DMS114 treated with DMSO at 0.1 percent for 48 hours (cell line): ENCODE measurements at regions not wholly inside any gene's neighbourhood (a gene's known extent, or its start where the extent isn't known, plus 50 kb on each side); places are given as distances from the start of the nearest gene placed in this dataset.

Experiments used
- DNase-seq: peaks from one replicate; lab custom pipeline; 2025; ENCODE audit not compliant: unreplicated experiment; lab: John Stamatoyannopoulos, UW

DNA sequence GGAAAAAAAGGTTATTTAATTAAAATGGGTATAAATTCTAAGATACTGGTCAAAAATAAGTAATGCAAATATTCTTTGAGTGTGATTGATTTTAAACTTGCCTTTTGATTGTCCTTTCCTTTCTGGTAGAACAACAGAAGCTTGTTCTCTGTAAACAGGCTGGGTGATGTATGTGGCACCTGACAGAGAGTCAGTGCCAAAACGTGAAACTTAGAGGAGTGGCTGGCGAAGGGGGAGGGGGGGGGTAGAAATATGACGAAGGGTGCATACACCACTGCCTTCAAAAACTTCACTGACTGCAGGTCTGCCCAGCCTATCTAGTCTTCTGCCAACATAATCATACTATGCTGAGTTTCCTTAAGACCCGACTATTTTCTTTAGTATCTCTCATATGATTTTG is 629.8 kb upstream of the SEMA6A start:
- no peak for DNase-seq

DNA sequence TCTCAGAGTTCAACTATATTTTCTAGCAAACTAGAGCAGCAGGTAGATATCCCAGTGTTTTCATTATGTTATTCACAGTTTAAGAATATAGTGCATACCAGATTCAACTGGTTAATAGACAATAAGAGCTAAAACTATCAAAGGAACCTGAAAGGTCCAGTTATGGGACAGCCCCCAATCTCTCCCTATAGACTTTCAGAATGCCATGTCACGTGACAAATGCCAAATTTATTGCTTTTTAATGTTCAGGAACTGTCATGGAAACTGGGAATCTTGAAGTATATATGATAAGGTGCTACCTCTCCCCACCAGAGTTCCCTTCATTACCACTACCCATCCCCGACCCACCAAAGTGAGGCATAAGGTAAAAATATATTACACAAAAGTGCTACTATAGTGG is 629.0 kb upstream of the SEMA6A start:
- no peak for DNase-seq

GRCh38 chr5:117201001-117201400 is 626.4 kb upstream of the SEMA6A start:
- DNase-seq = no peak

DNA sequence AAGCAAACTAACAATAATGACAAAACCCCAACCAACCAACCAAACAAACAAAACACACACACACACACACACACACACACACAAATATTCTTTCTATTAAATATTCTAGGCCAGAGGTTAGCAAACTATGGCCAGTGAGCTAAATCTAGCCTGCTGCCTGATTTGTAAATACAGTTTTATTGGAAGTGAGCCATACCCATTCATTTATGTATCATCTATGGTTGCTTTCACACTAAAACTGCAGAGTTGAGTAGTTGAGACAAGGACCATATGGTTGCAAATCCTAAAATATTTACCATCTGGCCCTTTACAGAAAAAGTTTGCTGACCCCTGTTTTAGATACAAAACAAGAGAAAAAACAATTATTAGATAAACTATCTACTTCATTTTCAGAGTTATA is 620.5 kb upstream of the SEMA6A start:
- no peak for DNase-seq

DNA sequence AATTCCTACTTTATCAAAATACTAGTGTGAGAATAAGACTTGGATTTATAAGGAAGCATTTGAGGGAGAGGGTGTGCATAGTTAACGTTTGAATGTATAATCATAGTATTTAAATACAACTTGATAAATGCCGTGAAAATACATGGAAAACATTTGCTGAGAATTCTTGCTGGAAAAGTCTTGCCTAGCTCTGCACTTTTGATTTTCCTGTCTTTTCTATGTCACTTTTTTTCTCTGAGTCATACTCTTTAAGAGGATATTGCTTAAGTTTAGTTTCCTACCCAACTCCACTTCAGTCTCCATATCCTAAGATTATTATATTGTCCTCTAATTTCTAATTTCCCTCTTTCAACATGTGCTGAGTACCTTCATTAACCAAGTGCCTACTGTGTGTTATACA is 616.6 kb upstream of the SEMA6A start:
- no peak for DNase-seq

DNA sequence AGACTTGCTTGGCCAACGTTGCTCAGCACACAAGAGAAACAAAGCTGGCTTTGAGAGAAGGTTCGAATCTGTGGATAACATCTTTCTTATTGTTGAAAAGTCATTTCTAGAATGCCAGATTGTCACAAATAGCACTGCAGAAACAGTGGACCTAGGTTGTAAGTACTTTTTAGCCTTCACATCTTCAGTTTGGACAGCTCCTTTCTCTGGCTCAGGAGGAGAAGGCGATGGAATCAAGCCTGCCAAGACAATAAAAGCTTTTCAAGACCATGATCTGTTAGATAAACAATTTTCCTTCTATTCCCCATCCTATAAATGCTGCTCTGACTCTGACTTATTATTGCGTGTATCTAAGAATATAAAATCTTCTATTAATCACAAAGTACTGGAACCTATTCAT is 615.2 kb upstream of the SEMA6A start:
- no peak for DNase-seq

DNA sequence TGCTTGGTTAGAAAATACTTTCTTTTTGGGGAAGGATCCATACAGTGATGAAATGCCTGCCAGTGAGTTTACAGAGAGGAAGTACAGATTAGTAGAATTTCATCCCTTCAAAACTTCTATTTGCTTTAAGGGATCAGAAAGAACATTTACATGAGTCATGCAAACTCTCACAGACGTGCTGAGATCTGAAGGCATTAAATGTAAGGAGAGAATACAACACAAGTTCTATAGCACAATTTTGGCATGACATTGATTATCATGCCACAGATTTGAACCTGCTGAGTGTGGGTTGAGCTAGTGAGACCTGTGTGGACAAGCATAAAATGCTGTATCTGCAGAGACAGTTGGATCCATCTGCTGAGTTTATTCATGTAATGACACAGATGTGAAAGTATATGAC is 613.6 kb upstream of the SEMA6A start:
- no peak for DNase-seq

DNA sequence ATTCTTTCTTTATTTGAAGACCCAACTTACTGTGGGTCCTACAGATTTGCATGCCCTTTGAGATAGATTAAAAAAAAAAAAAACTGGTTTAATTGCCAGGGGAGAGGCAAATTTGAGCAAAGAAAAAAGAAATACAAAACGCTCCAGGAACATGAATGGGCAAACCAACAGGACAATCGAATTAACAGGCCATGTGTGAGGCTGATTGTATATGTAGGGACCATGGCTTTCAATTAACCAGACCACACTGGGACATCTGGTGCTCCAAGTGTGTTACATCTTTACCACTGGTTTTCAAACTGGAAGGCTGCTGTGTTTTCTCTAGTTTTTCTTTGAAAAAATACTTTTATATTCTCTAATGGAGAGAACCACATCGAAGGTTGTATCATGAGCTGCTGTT is 612.1 kb upstream of the SEMA6A start:
- DNase-seq = no peak

DNA sequence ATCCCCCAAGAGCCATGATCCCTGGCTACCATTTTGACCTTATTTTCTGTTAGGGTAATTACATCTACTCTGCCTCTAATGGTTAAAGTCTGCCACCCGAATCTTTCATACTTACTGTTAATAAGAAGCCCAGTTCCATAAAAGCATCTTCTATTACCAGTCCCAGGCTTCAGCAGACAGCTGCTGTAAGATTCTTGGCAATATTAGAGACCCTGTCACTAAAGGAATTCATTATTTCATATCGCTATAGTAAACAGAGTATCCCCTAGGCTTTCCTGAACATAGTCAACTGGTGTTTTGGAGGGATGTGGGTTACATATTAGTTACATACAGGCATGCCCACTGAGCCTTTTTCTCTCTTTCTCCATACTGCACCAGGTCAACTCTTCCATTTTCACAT is 608.7 kb upstream of the SEMA6A start:
- no peak for DNase-seq

DNA sequence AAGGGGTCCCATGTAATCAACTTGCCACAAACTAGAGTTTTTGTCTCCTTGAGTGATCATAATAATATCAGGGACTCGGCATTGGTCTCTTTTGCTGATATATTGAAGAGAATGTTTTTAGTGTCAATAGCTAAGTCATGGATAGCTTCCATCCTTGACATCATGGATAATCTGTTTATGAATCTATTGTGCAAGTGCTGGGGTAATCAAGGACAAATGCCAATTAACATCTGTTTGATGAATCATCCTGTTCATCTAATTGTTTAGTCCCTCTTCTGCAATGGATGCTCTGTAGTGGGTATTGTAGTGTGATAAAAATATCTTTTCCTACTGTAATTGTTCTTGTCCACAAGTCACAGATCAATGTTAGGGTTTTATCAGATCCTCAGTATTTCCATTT is 607.5 kb upstream of the SEMA6A start:
- no peak for DNase-seq

- no peak for DNase-seq
These were observed 602.7 kb upstream of the SEMA6A start for GRCh38 chr5:117177302-117177701.

DNA sequence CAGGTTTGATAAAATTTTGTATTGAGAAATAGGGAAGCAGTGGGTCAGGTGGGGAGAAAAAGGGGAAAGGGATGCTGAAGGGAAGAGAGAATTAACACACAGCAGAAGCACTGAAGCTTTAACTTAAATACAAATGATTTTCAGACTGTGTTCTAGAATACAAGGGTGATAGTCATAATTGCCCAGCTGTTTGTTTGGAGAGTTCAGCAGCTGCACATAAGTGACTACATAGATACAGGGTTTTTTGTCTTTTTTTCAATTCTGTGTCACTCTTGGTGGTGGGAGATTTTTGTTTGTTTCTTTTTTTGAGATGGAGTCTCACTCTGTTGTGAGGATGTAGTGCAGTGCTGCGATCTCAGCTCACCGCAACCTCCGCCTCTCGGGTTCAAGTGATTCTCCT is 590.4 kb upstream of the SEMA6A start:
- DNase-seq = no peak

- DNase-seq = no peak
These were observed 587.2 kb upstream of the SEMA6A start for GRCh38 chr5:117161718-117162335.

DNA sequence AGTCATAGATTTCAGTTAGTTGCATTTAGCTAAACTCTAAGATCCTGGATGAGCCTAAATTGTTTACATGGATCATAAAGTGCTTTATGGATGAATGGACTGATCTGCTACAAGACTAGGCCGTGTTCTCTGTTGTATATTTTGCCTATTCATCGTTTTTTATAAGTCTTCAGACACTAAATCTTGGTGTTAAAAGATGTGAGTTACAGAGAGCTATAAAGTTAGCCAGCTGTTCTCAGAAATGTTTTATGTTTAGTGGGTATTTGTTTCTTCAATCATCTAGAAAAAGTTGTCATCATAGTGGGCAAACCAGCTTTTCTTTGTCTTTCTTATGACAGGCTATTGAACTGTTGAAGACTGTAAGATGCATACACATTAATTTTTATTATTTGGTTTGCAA is 585.8 kb upstream of the SEMA6A start:
- no peak for DNase-seq

DNA sequence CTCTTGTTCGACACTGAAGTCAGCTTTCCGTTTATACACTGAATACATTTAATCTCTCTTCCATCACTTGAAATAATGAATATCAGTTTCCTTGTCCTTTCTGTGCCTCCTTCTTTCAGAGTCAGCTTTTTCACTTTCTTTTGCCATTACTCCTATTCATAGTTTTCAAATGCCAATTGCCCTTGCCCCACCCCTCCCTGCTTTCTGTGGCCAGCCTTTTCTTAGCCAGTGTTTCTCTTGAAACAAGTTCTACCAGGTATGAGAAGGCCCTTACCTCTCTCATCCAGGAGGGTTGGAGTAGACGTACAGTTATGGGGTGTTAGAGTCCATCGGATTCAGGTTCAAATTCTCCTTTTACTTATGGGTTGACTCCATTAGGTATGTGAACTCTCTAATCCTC is 574.7 kb upstream of the SEMA6A start:
- DNase-seq = no peak

DNA sequence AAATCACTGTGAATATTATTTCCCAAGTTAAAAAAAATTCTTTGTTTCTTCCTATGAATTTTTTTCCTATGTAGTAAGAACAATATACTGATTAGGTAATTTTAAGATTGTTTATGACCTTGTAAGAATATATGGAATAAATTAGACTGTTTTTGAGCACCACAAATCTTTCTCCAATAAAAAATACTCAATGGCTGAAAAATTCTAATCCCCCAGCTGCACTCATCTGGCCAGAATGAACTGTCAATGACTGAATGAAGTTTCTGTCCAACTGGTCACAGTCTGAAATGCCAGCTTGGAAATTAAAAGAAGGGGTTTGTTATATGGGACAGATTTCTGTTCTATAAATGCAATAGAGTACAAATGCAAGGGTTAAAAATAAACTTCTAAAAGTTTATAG is 569.5 kb upstream of the SEMA6A start:
- DNase-seq = no peak

DNA sequence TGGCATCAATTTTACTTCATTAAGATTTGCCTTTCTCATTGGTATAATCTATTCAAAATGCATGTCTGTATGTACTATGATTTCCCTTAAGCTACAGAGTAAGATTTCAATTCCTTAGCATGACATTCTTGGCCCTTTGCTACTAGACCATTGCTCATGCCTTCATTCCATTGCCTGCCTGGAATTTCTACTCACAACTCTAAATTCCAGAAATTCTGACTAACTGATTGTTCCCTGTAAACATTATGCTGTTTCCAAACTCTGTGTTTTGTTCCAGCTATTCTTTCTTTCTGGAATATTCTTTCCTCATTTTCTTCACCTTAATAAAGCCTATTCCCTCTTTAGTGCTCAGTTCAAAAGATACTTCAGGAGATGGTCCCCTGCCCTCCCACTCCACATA is 568.8 kb upstream of the SEMA6A start:
- DNase-seq = no peak

DNA sequence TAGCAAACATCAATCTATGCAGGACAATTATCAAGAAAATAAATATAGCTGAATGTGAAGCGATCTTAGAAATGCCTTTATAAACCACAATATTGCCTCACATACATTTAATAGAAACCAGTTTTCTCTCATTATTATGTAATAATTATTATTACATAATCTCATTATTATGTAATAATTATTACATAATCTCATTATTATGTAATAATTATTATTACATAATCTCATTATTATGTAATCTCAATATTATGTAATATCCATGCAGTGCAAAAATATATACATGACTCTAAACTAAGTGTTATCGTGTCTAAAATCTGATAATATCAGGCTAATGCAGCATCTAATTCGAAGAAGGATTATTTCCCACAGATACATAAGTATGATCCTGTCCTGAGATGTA is 563.9 kb upstream of the SEMA6A start:
- DNase-seq = no peak

GRCh38 chr5:117135851-117136250 is 561.2 kb upstream of the SEMA6A start:
- DNase-seq = no peak

DNA sequence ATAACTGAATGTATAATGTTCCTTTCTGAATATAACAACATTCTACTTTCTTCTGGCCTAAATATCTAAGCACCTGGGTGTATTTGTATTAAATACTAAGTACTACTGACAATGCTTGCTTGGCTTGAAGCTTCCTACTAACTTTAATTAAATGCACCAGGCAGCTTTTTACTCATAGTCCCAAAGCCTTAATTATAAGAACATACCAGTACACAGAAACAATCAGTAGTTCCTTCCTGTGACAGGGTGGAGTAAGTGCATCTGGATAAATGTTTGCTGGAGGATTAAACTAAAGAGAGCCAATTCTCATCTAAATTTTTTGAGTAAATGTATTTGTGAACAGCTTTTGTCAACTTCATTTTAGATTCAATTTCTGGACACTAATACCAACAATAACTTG is 558.6 kb upstream of the SEMA6A start:
- DNase-seq = no peak

DNA sequence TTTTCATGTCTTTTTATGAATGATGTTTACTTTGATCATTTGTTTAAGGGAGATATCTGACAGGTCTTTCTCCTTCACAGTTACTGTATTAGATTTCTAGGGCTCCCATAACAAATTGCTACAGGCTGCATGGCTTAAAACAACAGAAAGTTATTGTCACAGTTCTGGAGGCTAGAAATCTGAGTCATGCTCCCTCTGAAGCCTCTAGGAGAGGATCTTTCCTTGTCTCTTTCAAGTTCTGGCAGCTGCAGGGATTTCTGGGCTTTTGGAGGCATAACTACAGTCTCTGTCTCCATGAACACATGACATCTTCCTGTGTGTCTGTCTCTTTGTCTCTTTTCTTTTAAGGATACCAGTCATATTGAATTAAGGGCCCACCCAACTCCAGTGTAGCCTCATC is 557.3 kb upstream of the SEMA6A start:
- no peak for DNase-seq

DNA sequence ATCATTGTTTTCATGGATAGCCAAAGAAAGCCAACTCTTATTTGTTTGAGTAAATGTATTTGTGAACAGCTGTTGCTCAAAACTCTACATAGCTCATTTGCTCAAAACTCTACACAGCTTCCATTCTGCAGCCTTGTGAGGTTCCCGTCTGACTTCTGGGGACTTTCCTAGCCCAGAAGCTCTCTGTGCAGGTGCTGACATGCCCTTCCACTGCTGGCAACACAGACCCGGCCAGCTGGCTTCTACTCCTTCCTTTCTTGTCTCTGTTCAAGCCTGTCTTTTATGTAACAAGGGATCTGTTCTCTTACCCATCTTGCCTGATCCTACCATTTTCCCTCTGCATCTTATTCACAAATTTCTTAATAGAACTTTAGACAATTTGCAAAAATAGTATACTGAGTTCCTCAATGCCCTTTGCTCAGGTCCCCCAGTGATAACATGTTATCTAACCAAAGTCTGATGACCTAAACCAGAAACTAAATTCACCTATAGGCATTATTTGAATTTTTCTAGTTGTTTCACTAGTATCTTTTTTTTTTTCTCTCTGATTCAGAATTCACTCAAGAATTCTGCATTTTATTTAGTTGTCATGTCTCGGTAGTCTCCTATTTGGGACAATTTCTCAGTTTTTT is 556.5 kb upstream of the SEMA6A start:
- DNase-seq = no peak

GRCh38 chr5:117118499-117118898 is 543.9 kb upstream of the SEMA6A start:
- no peak for DNase-seq
